Brain microvascular endothelial cell (primary cell): ENCODE measurements at regions not wholly inside any gene's neighbourhood (a gene's known extent, or its start where the extent isn't known, plus 50 kb on each side); places are given as distances from the start of the nearest gene placed in this dataset.
"Not testable (repeated sequence)": the region's sequence is repeated elsewhere in the genome, so short reads cannot be mapped to it uniquely, and the experiment has no call there.

Experiments used
- DNase-seq: peaks from one replicate; pipeline ENCODE4 v3.0.0-alpha.2; 2020
- H3K27ac ChIP-seq: fragments of 250-450 bp; sonication (Bioruptor Pico); 2 replicates; pipeline ENCODE4 v1.5.1; 2020; ENCODE audit warnings: mild to moderate bottlenecking, moderate library complexity
- H3K27me3 ChIP-seq: fragments of 250-450 bp; sonication (Bioruptor Pico); replicated peaks from 2 replicates; pipeline ENCODE4 v1.5.1; 2020; ENCODE audit warnings: mild to moderate bottlenecking
- H3K36me3 ChIP-seq: fragments of 250-450 bp; sonication (Bioruptor Pico); replicated peaks from 2 replicates; pipeline ENCODE4 v1.5.1; 2020; ENCODE audit warnings: mild to moderate bottlenecking
- H3K4me3 ChIP-seq: 2 replicates; pipeline ENCODE4 v1.5.1; 2011; ENCODE audit warnings: low read depth, mild to moderate bottlenecking, control low read depth, low read length, moderate library complexity
- in situ Hi-C: cut with HindIII; loops from 2 replicates; pipeline ENCODE4 v1.10.0; 2017; ENCODE audit warnings: low sequenced_read_pairs, low pct_ligation_motif_present
- TF ChIP-seq, protein P1 (sequence below): IDR thresholded peaks from 2 replicates; pipeline ENCODE4 v1.5.1; 2011; ENCODE audit warnings: low read depth, mild to moderate bottlenecking, moderate library complexity, low read length, control low read depth, inconsistent platforms; ENCODE audit errors: missing control alignments

GRCh38 chr2:76180676-76181075, 470.0 kb upstream of the GCFC2 start:
- no peak overlapping the region for H3K4me3 ChIP-seq
- H3K27ac ChIP-seq: no peak overlapping the region
- in situ Hi-C loops: no loop called here
- H3K27me3 ChIP-seq: no peaks in the 10 kb centered on the region
- no peak for DNase-seq
- TF ChIP-seq, protein P1, sequence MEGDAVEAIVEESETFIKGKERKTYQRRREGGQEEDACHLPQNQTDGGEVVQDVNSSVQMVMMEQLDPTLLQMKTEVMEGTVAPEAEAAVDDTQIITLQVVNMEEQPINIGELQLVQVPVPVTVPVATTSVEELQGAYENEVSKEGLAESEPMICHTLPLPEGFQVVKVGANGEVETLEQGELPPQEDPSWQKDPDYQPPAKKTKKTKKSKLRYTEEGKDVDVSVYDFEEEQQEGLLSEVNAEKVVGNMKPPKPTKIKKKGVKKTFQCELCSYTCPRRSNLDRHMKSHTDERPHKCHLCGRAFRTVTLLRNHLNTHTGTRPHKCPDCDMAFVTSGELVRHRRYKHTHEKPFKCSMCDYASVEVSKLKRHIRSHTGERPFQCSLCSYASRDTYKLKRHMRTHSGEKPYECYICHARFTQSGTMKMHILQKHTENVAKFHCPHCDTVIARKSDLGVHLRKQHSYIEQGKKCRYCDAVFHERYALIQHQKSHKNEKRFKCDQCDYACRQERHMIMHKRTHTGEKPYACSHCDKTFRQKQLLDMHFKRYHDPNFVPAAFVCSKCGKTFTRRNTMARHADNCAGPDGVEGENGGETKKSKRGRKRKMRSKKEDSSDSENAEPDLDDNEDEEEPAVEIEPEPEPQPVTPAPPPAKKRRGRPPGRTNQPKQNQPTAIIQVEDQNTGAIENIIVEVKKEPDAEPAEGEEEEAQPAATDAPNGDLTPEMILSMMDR: no peak
- H3K36me3 ChIP-seq: no peaks in the 10 kb centered on the region

- in situ Hi-C loops: no loop called here
- Histone ChIP-seq H3K4me3 (no peak overlapping the region), H3K27ac (no peak overlapping the region)
Observed at GRCh38 chr2:76178610-76179009, 467.9 kb upstream of the GCFC2 start.

GRCh38 chr2:76175295-76175694, 464.6 kb upstream of the GCFC2 start:
- Histone ChIP-seq H3K27ac (no peak overlapping the region), H3K36me3 (no peaks in the 10 kb centered on the region), H3K27me3 (no peaks in the 10 kb centered on the region), H3K4me3 (no peak overlapping the region)
- TF ChIP-seq, protein P1: no peak
- DNase-seq: no peak
- in situ Hi-C loops: no loop called here

More at GRCh38 chr2:76178610-76179009, 467.9 kb upstream of the GCFC2 start:
- TF ChIP-seq, protein P1: no peak
- no peaks in the 10 kb centered on the region for H3K36me3 ChIP-seq
- no peak for DNase-seq
- H3K27me3 ChIP-seq: no peaks in the 10 kb centered on the region

DNA sequence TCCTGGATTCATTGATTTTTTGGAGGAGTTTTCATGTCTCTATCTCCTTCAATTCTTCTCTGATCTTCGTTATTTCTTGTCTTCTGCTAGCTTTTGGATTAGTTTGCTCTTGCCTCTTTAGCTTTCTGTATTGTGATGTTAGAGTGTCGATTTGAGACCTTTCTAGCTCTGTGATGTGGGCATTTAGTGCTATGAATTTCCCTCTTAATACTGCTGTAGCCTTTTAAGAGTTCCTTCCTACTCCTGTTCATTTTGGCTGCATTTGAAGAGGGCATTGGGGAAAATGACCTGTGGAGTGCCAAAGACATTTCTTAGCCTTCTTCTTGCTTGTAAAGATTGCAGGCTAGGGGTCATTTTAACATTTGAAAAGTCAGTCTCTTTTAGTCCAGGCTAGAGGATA, 463.8 kb upstream of the GCFC2 start:
- H3K27me3 ChIP-seq: no peaks in the 10 kb centered on the region
- H3K27ac ChIP-seq: no peak overlapping the region
- H3K4me3 ChIP-seq: no peak overlapping the region
- DNase-seq: no peak
- H3K36me3 ChIP-seq: no peaks in the 10 kb centered on the region
- in situ Hi-C loops: no loop called here
- TF ChIP-seq, protein P1: no peak

GRCh38 chr2:76173206-76173605, 462.5 kb upstream of the GCFC2 start:
- DNase-seq, in situ Hi-C loops, H3K36me3 ChIP-seq, H3K4me3 ChIP-seq, H3K27ac ChIP-seq, H3K27me3 ChIP-seq: not testable (repeated sequence)

DNA sequence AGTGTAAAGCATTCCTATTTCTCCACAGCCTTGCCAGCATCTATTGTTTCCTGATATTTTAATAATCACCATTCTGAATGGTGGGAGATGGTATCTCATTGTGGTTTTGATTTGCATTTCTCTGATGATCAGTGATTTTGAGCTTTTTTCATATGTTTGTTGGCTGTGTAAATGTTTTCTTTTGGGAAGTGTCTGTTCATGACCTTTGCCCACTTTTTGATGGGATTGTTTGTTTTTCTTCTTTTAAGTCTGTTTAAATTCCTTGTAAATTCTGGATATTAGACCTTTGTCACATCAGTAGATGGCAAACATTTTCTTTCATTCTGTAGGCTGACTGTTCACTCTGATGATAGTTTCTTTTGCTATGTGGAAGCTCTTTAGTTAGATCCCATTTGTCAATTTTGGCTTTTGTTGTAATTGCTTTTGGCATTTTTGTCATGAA, 461.5 kb upstream of the GCFC2 start:
- H3K4me3 ChIP-seq, H3K27ac ChIP-seq, DNase-seq, H3K36me3 ChIP-seq, H3K27me3 ChIP-seq, in situ Hi-C loops: not testable (repeated sequence)

GRCh38 chr2:76170856-76171255, 460.1 kb upstream of the GCFC2 start:
- Histone ChIP-seq H3K36me3 (no peaks in the 10 kb centered on the region), H3K4me3 (no peak overlapping the region), H3K27me3 (no peaks in the 10 kb centered on the region), H3K27ac (no peak overlapping the region)
- no peak for DNase-seq
- in situ Hi-C loops: no loop called here
- TF ChIP-seq, protein P1: no peak
